ENCODE measurements at regions not wholly inside any gene's neighbourhood (a gene's known extent, or its start where the extent isn't known, plus 50 kb on each side); places are given as distances from the start of the nearest gene placed in this dataset.

GRCh38 chr3:99394831-99395778 is 243.3 kb upstream of the COL8A1 start:
- Histone ChIP-seq H3K4me3 (no peak overlapping the region), H3K27me3 (no peaks in the 10 kb centered on the region), H3K4me1 (no peaks in the 10 kb centered on the region), H3K36me3 (no peaks in the 10 kb centered on the region), H3K9me3 (peaks cover 0 to 27% (median 12%) of the 10 kb centered on the region in 11 donors), H3K27ac (no peak overlapping the region)
- DNase-seq: no peak
- ATAC-seq: no peak
- WGBS, 2 donors: 66 to 78% methylated on average over 7 of the region's 7 CpGs
- TF ChIP-seq, protein P1, sequence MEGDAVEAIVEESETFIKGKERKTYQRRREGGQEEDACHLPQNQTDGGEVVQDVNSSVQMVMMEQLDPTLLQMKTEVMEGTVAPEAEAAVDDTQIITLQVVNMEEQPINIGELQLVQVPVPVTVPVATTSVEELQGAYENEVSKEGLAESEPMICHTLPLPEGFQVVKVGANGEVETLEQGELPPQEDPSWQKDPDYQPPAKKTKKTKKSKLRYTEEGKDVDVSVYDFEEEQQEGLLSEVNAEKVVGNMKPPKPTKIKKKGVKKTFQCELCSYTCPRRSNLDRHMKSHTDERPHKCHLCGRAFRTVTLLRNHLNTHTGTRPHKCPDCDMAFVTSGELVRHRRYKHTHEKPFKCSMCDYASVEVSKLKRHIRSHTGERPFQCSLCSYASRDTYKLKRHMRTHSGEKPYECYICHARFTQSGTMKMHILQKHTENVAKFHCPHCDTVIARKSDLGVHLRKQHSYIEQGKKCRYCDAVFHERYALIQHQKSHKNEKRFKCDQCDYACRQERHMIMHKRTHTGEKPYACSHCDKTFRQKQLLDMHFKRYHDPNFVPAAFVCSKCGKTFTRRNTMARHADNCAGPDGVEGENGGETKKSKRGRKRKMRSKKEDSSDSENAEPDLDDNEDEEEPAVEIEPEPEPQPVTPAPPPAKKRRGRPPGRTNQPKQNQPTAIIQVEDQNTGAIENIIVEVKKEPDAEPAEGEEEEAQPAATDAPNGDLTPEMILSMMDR (IDR thresholded peaks at IDR 0.05): no peak
- intact Hi-C loops (cut with DNase I): no loop called here

- ATAC-seq (no peak), DNase-seq (no peak)
- peaks cover 0 to 15% (median 7%) of the 10 kb centered on the region in 11 donors for H3K9me3 ChIP-seq
- H3K27ac ChIP-seq: no peak overlapping the region
- no peaks in the 10 kb centered on the region for H3K27me3 ChIP-seq
- H3K36me3 ChIP-seq: no peaks in the 10 kb centered on the region
- no peak overlapping the region for H3K4me3 ChIP-seq
- TF ChIP-seq, protein P1 (IDR thresholded peaks at IDR 0.05): no peak
- intact Hi-C loops (cut with DNase I): no loop called here
- WGBS, 2 donors: 87 to 96% methylated on average over 2 of the region's 2 CpGs
- no peaks in the 10 kb centered on the region for H3K4me1 ChIP-seq
Observed at GRCh38 chr3:99393961-99394360, 244.4 kb upstream of the COL8A1 start.

DNA sequence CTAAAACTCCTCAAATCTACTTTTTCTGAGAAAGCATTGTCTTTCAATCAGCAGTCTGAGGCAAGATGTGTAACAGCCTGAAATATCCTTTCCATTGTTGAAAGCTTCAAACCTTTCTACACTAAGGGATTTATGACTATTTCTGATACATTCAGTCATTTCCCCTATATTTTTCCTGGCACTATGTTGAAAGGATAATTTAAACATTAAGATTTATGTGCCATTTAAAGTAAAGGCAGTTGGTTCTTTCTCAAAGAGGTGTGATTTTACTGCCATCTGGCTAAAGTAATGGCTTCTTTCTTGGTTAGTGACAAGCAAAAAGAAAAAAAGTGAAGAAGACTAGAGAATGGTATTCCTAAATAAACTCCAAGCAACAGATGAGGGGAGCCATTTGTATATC is 249.6 kb upstream of the COL8A1 start:
- H3K4me3 ChIP-seq: no peak overlapping the region
- H3K4me1 ChIP-seq: no peaks in the 10 kb centered on the region
- intact Hi-C loops (cut with DNase I): no loop called here
- H3K36me3 ChIP-seq: no peaks in the 10 kb centered on the region
- DNase-seq (no peak), ATAC-seq (no peak)
- TF ChIP-seq, protein P1 (IDR thresholded peaks at IDR 0.05): no peak
- H3K9me3 ChIP-seq: peaks cover 0 to 2% (median 0%) of the 10 kb centered on the region in 11 donors
- H3K27ac ChIP-seq: no peak overlapping the region
- no peaks in the 10 kb centered on the region for H3K27me3 ChIP-seq

- Histone ChIP-seq H3K36me3 (no peaks in the 10 kb centered on the region), H3K4me1 (no peaks in the 10 kb centered on the region), H3K27me3 (no peaks in the 10 kb centered on the region), H3K9me3 (peaks cover 0 to 17% (median 0%) of the 10 kb centered on the region in 11 donors), H3K27ac (no peak overlapping the region), H3K4me3 (no peak overlapping the region)
- intact Hi-C loops (cut with DNase I): no loop called here
- DNase-seq (no peak), ATAC-seq (no peak)
- TF ChIP-seq, protein P1 (IDR thresholded peaks at IDR 0.05): no peak
Observed at GRCh38 chr3:99384596-99384995, 253.8 kb upstream of the COL8A1 start.

All from heart right ventricle (tissue), 16 donors.